Ureter (tissue), 1 donor: ENCODE measurements at regions not wholly inside any gene's neighbourhood (a gene's known extent, or its start where the extent isn't known, plus 50 kb on each side); places are given as distances from the start of the nearest gene placed in this dataset.

ENCODE experiments used
- DNase-seq: peaks from one replicate; pipeline ENCODE4 v3.0.0-alpha.2; 2020; ENCODE audit warnings: low spot score
- donor health status: DM: yes; HTN: yes; CAD: no.

- no peak for DNase-seq
Measured at GRCh38 chr13:39159846-39160370, 121.7 kb downstream of the NHLRC3 start.

GRCh38 chr13:39167018-39167417 lies 128.8 kb downstream of the NHLRC3 start:
- no peak for DNase-seq

GRCh38 chr13:39170711-39171110 lies 132.5 kb downstream of the NHLRC3 start:
- no peak for DNase-seq

GRCh38 chr13:39185326-39185725 lies 147.1 kb downstream of the NHLRC3 start:
- no peak for DNase-seq

GRCh38 chr13:39186205-39186875 lies 148.1 kb downstream of the NHLRC3 start:
- DNase-seq, result no peak

- no peak for DNase-seq
Measured at GRCh38 chr13:39189778-39190177, 151.5 kb downstream of the NHLRC3 start.

- DNase-seq, result no peak
Measured at GRCh38 chr13:39196965-39197646, 158.8 kb downstream of the NHLRC3 start.

GRCh38 chr13:39197647-39198007 lies 159.4 kb downstream of the NHLRC3 start:
- no peak for DNase-seq

GRCh38 chr13:39200249-39200910 lies 162.1 kb downstream of the NHLRC3 start:
- no peak for DNase-seq

- no peak for DNase-seq
Measured at GRCh38 chr13:39201180-39201579, 162.9 kb downstream of the NHLRC3 start.

GRCh38 chr13:39202746-39203145 lies 164.5 kb downstream of the NHLRC3 start:
- no peak for DNase-seq

GRCh38 chr13:39208636-39209035 lies 170.4 kb downstream of the NHLRC3 start:
- DNase-seq, result no peak

- no peak for DNase-seq
Measured at GRCh38 chr13:39209731-39210531, 171.7 kb downstream of the NHLRC3 start.

- no peak for DNase-seq
Measured at GRCh38 chr13:39210961-39211534, 172.8 kb downstream of the NHLRC3 start.

GRCh38 chr13:39215971-39216370 lies 177.7 kb downstream of the NHLRC3 start:
- DNase-seq, result no peak

- no peak for DNase-seq
Measured at GRCh38 chr13:39217471-39217870, 179.2 kb downstream of the NHLRC3 start.

- DNase-seq, result no peak
Measured at GRCh38 chr13:39224671-39225240, 186.5 kb downstream of the NHLRC3 start.

- no peak for DNase-seq
Measured at GRCh38 chr13:39225860-39226259, 187.6 kb downstream of the NHLRC3 start.

GRCh38 chr13:39226359-39226758 lies 188.1 kb downstream of the NHLRC3 start:
- DNase-seq, result no peak

GRCh38 chr13:39232401-39232980 lies 194.2 kb downstream of the NHLRC3 start:
- DNase-seq, result no peak

- DNase-seq, result no peak
Measured at GRCh38 chr13:39232999-39233398, 194.7 kb downstream of the NHLRC3 start.
